CD4-positive, alpha-beta T cell treated with Interferon alpha-2 for 1 hour (primary cell): ENCODE measurements at regions not wholly inside any gene's neighbourhood (a gene's known extent, or its start where the extent isn't known, plus 50 kb on each side); places are given as distances from the start of the nearest gene placed in this dataset.
"Not testable (repeated sequence)": the region's sequence is repeated elsewhere in the genome, so short reads cannot be mapped to it uniquely, and the experiment has no call there.

Source experiments
- DNase-seq, 2 donors: peaks; one replicate each; pipeline ENCODE4 v3.0.0-alpha.2; 2020 to 2022

DNA sequence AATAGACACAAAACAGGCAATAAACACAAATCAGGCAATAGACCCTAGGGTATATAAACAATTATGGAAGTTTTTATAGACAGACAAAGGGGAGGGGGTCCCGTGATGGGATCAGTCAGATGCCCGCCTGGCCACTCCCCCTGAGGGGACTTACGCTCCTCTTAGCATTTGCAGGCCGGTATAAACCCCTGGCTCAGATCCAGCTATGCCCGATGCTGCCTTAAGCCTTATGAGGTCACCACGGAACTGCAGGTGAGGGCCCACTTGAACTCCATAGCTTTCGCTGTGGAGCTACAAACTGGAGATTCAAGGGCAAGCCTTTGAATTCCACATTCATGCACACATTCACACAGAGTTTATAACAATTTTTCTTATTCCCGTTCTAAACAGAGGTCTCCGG, 340.5 kb upstream of the USP9Y start:
- no peak for DNase-seq

- no peak for DNase-seq
Observed at GRCh38 chrY:12365311-12365910, 335.6 kb upstream of the USP9Y start.

DNA sequence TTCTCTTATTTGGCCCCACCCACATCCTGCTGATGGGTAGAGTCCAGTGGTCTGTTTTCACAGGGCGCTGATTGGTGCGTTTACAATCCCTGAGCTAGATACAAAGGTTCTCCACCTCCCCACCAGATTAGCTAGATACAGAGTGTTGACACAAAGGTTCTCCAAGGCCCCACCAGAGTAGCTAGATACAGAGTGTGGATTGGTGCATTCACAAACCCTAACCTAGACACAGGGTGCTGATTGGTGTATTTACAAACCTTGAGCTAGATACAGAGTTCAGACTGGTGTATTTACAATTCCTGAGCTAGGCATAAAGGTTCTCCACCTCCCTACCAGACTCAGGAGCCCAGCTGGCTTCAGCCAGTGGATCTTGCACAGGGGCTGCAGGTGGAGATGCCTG, 326.4 kb upstream of the USP9Y start:
- DNase-seq, result not testable (repeated sequence)

DNA sequence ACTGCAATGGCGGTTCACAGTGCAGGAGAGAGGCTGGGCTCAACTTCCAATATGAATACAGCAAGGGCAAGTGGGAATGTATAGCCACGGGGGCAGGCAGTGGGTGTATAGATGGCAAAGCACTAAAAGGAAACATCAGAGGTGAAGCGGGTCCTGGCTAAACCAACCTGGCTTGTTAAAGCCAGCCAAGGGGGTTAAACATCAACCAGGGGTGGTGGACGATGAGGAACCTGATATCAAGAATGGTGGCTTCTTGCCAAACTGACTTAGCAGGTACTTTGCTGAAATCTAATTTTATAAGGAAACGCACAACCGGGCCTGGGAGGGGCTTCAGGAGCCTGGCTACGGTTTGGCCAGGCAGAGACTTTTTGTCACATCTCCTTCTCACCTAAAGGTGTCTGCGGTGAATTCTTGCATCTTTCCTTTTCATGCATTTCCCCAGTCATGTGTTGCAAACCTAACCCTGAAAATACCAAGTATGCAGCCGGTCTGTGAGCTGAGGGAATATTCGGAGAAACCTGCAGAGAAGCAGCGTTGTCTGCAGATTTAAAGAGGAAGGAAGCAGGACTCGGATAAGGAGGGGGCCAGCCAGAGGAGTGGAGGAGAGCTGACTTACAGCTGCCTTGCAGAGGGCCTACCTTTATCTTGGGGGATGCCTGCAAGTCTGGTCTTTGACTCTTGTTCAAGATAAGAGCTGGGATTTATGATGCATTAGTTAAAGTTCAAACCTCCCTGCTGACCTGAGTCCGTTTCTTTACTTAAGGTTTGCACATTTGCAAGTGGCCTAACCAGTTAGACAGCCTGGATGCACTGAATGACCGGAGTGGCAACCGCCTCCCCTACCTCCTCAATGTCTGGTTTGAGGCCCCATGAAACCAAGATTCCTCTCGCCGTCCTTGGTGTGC, 309.1 kb upstream of the USP9Y start:
- peak in 1 of 2 donors; percentile 9 for DNase-seq

DNA sequence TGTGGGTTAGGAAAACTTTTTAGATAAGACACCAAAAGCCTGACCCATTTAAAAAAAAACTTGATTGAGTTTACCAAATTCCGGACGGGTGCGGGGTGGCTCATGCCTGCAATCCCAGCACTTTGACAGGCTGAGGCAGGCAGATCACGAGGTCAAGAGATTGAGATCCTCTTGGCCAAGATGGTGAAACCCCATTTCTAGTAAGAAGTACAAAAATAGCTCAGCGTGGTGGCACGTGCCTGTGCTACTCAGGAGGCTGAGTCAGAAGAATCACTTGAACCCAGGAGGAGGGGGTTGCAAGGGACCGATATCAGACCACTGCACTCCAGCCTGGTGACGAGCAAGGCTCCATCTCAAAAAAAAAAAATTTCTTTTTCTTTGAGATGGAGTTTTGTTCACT, 307.8 kb upstream of the USP9Y start:
- no peak for DNase-seq

DNA sequence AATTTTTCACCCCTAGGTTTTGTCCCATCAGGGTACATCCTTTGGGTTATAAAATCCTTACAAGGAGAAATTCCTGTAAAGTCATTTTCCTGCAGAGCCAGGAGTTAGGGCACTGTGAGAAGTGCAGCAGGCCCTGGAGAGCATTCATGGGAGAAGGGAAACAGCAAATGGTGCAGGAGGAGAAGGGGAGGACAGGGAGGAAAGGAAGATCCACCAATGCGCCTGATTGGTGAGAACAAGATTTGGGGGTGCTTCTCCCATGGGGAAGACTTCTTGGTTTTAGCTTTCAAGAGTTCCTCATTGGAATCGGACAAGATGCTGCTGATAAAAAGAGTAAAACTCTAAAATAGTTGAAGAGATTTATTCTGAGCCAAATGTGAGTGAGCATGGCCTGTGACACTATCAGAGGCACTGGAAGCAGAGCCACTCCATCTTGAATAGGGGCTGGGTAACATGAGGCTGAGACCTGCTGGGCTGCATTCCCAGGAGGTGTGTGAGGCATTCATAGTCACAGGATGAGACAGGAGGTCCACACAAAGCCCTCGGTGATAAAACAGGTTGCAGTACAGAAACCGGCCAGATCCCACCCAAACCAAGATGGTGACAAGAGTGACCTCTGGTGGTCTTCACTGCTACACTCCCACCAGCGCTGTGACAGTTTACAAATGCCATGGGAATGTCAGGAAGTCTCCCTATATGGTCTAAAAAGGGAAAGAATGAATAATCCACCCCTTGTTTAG, 305.5 kb upstream of the USP9Y start:
- not testable (repeated sequence) for DNase-seq

- no peak for DNase-seq
Observed at GRCh38 chrY:12403916-12404315, 297.1 kb upstream of the USP9Y start.

GRCh38 chrY:12408236-12408635, 292.8 kb upstream of the USP9Y start:
- DNase-seq, result no peak

GRCh38 chrY:12410696-12411095, 290.3 kb upstream of the USP9Y start:
- no peak for DNase-seq

GRCh38 chrY:12421072-12421787, 279.8 kb upstream of the USP9Y start:
- no peak for DNase-seq

- no peak for DNase-seq
Observed at GRCh38 chrY:12421788-12422124, 279.3 kb upstream of the USP9Y start.

GRCh38 chrY:12422536-12422935, 278.5 kb upstream of the USP9Y start:
- DNase-seq, result no peak

DNA sequence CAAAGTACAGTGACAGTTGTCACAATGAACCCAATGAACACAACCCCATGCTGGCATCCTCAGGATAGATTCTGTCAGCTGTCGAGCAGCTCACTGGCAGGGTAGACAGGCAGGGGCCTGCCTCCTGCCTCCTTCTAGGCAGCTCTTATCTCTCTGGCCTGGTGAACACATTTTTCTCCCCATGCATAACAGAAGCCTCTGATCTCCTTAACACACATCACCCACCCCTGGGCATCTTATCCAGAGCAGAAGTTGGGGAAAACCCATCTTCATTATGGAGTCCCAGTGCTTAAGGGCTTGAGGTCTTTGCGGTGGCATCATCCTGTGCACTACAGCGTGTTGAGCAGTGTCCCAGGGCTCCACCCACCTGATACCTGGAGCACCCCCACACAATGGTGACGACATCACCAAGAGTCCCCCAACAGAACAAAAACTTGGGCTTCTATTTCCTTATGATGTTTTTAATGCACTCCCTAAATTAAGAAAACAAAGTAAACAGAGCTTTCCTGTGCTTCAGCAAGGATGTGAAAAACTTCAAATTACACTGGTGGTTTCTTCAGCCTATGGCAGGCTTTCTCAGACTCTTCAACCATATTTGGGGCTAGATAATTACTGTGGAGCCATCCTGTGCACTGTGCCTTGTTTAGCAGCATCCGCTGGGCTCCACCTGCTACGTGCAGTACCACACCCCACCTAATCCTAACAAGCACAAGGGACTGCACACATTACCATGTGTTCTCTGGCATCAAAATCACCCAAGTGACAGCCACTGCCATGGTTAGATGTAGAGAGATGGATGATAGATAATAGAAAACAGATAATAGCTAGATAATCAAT, 277.4 kb upstream of the USP9Y start:
- no peak for DNase-seq

DNA sequence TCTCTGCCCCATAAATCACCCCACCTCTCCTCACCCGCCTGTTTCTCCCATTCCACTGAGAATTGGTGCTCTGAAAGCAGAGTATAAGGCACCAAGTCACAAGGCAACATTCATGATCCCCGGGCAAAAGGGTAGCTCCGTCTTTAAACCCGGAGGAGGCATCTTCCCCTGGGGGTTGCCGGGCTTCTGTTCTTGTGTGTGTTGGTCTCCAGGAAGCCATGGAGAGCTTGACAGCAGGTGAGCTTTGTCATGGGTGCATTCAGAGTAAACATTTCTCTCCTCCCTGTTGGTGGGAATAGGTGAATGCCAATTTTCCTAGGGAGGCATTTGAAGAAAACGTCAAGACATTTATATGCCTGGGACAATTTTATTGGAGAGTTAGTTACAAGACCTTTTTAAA, 275.5 kb upstream of the USP9Y start:
- DNase-seq, result no peak

DNA sequence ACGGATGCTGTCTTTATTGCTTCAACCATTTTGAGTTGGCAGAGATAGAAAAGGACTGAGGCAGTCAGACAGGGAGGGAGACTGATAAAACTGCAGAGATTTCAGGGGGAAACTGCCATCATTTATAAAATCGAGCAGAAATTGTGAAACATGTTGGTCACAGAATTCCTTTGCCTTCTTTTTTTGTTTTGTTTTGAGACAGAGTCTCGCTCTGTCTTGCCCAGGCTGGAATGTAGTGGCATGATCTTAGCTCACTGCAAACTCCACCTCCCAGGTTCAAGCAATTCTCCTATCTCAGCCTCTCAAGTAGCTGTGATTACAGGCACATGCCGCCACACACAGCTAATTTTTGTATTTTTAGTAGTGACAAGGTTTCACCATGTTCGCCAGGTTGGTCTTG, 273.7 kb upstream of the USP9Y start:
- DNase-seq, result no peak

DNA sequence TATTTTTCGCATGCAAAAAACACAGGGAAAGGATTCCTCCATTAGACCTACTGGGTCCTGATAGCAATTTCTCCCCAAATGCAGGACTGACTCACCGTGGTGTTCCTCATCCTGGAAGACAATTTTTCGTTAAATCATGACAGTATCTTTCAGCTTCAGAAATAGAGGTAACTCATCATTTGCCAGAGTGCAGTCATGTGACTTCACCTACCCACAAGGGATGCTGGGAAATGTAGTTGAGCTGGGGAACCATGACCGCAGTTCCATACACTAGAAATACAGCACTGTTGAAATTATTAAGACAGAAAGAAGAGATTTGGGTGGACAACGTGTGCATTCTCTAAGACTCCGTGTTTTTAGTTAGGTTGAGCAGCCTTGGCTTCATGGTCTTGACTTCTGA, 269.5 kb upstream of the USP9Y start:
- no peak for DNase-seq

DNA sequence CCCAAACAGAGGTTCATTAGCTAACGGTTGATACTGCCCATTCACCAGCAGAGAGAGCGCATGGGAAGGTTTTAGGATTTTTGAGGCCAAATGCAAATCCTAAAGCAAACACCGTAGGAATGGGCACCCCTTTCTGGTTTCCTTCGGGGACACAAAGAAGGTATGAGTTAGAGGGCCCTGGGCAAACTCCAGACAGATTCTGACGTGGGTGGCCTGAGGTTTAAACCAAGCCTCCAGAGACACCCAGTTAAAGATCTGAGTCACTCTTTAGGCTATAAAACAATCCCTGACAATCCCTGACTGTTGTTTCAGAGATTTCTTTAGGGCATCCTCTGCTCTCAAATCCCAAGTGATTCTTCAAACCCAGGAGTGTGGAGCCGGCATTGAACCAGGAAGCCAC, 262.2 kb upstream of the USP9Y start:
- not testable (repeated sequence) for DNase-seq

- DNase-seq, result no peak
Observed at GRCh38 chrY:12444200-12444599, 256.8 kb upstream of the USP9Y start.

- not testable (repeated sequence) for DNase-seq
Observed at GRCh38 chrY:12446486-12447265, 254.4 kb upstream of the USP9Y start.

DNA sequence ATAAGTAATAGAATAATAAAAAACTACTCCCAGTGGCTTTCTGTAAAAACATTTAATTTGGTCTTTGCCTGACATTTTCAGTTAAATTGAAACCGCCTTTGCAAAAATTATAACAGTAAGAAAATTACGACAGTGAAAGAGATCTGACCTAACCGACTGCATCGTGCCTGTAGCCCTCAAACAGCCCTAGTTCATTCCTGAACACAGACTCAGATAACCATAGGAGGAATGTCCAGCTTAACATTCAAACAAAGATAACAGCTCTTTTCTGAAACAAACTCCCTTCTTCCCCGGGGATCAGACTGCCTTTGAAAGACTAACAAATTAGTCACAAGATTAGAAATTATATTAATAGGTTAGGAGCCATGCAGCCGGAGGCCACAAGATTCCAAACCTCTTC, 252.5 kb upstream of the USP9Y start:
- DNase-seq, result not testable (repeated sequence)

DNA sequence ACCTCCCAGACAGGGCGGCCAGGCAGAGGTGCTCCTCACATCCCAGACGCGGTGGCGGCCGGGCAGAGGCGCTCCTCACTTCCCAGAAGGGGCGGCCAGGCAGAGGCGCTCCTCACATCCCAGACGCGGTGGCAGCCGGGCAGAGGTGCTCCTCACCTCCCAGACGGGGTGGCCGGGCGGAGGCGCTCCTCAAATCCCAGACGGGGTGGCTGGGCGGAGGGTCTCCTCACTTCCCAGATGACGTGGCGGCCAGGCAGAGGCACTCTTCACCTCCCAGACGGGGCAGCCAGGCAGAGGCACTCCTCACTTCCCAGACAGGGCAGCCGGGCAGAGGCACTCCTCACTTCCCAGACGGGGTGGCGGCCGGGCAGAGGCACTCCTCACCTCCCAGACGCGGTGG, 247.7 kb upstream of the USP9Y start:
- not testable (repeated sequence) for DNase-seq
